Mesenchymal stem cell (in vitro differentiated cells and primary cell): ENCODE measurements at regions not wholly inside any gene's neighbourhood (a gene's known extent, or its start where the extent isn't known, plus 50 kb on each side); places are given as distances from the start of the nearest gene placed in this dataset.

Experiments used
- DNase-seq: peaks from one replicate; pipeline ENCODE4 v3.0.0-alpha.2; 2013
- H2AFZ ChIP-seq: one replicate; pipeline ENCODE4 v1.6.1; 2013; ENCODE audit warnings: low read depth, mild to moderate bottlenecking, control low read depth, inconsistent platforms, low read length, moderate library complexity
- H2AK5ac ChIP-seq: 2 replicates; pipeline ENCODE4 v1.6.1; 2013; ENCODE audit warnings: low read length, moderate library complexity, mild to moderate bottlenecking, inconsistent platforms; ENCODE audit not compliant: severe bottlenecking
- H2BK120ac ChIP-seq: one replicate; pipeline ENCODE4 v1.6.1; 2013; ENCODE audit warnings: low read depth, mild to moderate bottlenecking, inconsistent platforms, low read length, moderate library complexity
- H2BK12ac ChIP-seq, 2 experiments: one replicate each; pipeline ENCODE4 v1.6.1; 2013; ENCODE audit warnings: inconsistent platforms in 2 of 2, low read length in 2 of 2, mild to moderate bottlenecking in 2 of 2, moderate library complexity in 2 of 2, control low read depth in 1 of 2
- H2BK15ac ChIP-seq: one replicate; pipeline ENCODE4 v1.6.1; 2013; ENCODE audit warnings: mild to moderate bottlenecking, low read depth, inconsistent platforms; ENCODE audit not compliant: poor library complexity, severe bottlenecking
- H2BK5ac ChIP-seq: 2 replicates; pipeline ENCODE4 v1.6.1; 2013; ENCODE audit warnings: low read depth, mild to moderate bottlenecking, low read length, control low read depth, inconsistent platforms; ENCODE audit not compliant: poor library complexity, severe bottlenecking
- H3K14ac ChIP-seq, 2 experiments: one replicate each; pipeline ENCODE4 v1.6.1; 2013; ENCODE audit warnings: inconsistent platforms in 2 of 2, low read length in 2 of 2, control low read depth in 1 of 2, mild to moderate bottlenecking in 1 of 2, moderate library complexity in 1 of 2
- H3K18ac ChIP-seq, 2 experiments: one replicate each; pipeline ENCODE4 v1.6.1; 2013; ENCODE audit warnings: inconsistent platforms in 2 of 2, low read length in 2 of 2, control low read depth in 1 of 2, low read depth in 1 of 2, mild to moderate bottlenecking in 1 of 2
- H3K23ac ChIP-seq, 2 experiments: one replicate each; pipeline ENCODE4 v1.6.1; 2013; ENCODE audit warnings: inconsistent platforms in 2 of 2, low read length in 2 of 2, mild to moderate bottlenecking in 2 of 2, moderate library complexity in 2 of 2, control low read depth in 1 of 2
- H3K27ac ChIP-seq: 2 replicates; pipeline ENCODE4 v1.5.1; 2013; ENCODE audit warnings: mild to moderate bottlenecking, moderate library complexity, low read length, control low read depth, inconsistent platforms; ENCODE audit not compliant: poor library complexity, severe bottlenecking
- H3K27me3 ChIP-seq, 2 experiments: 2 replicates each; pipeline versions ENCODE4 v1.6.1 to v1.7.0; 2013; ENCODE audit warnings: low read length in 2 of 2, mild to moderate bottlenecking in 2 of 2, moderate library complexity in 2 of 2, control low read depth in 1 of 2, inconsistent platforms in 1 of 2; ENCODE audit not compliant: control insufficient read depth in 1 of 2, insufficient read depth in 1 of 2
- H3K36me3 ChIP-seq, 2 experiments: 2 replicates each; pipeline versions ENCODE4 v1.6.1 to v1.7.0; 2013; ENCODE audit warnings: low read length in 2 of 2, control low read depth in 1 of 2, inconsistent platforms in 1 of 2, low read depth in 1 of 2, mild to moderate bottlenecking in 1 of 2; ENCODE audit not compliant: insufficient read depth in 2 of 2, control insufficient read depth in 1 of 2
- H3K4ac ChIP-seq, 2 experiments: one replicate each; pipeline ENCODE4 v1.6.1; 2013; ENCODE audit warnings: inconsistent platforms in 2 of 2, low read length in 2 of 2, mild to moderate bottlenecking in 2 of 2, moderate library complexity in 2 of 2, control low read depth in 1 of 2, low read depth in 1 of 2
- H3K4me1 ChIP-seq: 2 replicates; pipeline ENCODE4 v1.6.1; 2013; ENCODE audit warnings: low read depth, low read length, control low read depth; ENCODE audit not compliant: control insufficient read depth, insufficient read depth
- H3K4me2 ChIP-seq: 2 replicates; pipeline ENCODE4 v1.6.1; 2013; ENCODE audit warnings: low read length, mild to moderate bottlenecking, inconsistent platforms; ENCODE audit not compliant: poor library complexity, severe bottlenecking
- H3K4me3 ChIP-seq, 2 experiments: 2 replicates each; pipeline versions ENCODE4 v1.5.1 to v1.7.0; 2013; ENCODE audit warnings: low read length in 2 of 2, mild to moderate bottlenecking in 2 of 2, control low read depth in 1 of 2, low read depth in 1 of 2; ENCODE audit not compliant: insufficient read depth in 1 of 2
- H3K79me1 ChIP-seq: replicated peaks from 2 replicates; pipeline ENCODE4 v1.6.1; 2013; ENCODE audit warnings: mild to moderate bottlenecking, control low read depth, low read length, inconsistent platforms; ENCODE audit not compliant: poor library complexity, severe bottlenecking
- H3K9ac ChIP-seq: 2 replicates; pipeline ENCODE4 v1.7.0; 2013; ENCODE audit warnings: mild to moderate bottlenecking, low read length, moderate library complexity
- H3K9me3 ChIP-seq: 2 replicates; pipeline ENCODE4 v1.7.0; 2013; ENCODE audit warnings: mild to moderate bottlenecking, low read length; ENCODE audit not compliant: control insufficient read depth
- H4K8ac ChIP-seq: one replicate; pipeline ENCODE4 v1.6.1; 2013; ENCODE audit warnings: inconsistent platforms, mild to moderate bottlenecking, low read length, moderate library complexity
- H4K91ac ChIP-seq: one replicate; pipeline ENCODE4 v1.6.1; 2013; ENCODE audit warnings: mild to moderate bottlenecking, low read length, inconsistent platforms
- WGBS: methylation state at CpG from one replicate; pipeline ENCODE4 v1.1.7; 2013; ENCODE audit warnings: mixed read lengths; 5-methylcytosine and 5-hydroxymethylcytosine counted together

- H2BK5ac ChIP-seq = no peak overlapping the region
- H3K36me3 ChIP-seq = no peaks in the 10 kb centered on the region
- DNase-seq = no peak
- H2BK120ac ChIP-seq = no peak overlapping the region
- H3K4me2 ChIP-seq = no peak overlapping the region
- H2BK15ac ChIP-seq = no peak overlapping the region
- no peak overlapping the region for H3K4ac ChIP-seq
- no peak overlapping the region for H2BK12ac ChIP-seq
- no peak overlapping the region for H3K27ac ChIP-seq
- H2AK5ac ChIP-seq = no peak overlapping the region
- H3K18ac ChIP-seq = no peak overlapping the region
- no peak overlapping the region for H2AFZ ChIP-seq
- no peak overlapping the region for H3K4me3 ChIP-seq
- no peak overlapping the region for H3K14ac ChIP-seq
- no peak overlapping the region for H4K8ac ChIP-seq
- no peaks in the 10 kb centered on the region for H3K79me1 ChIP-seq
- H3K4me1 ChIP-seq = no peaks in the 10 kb centered on the region
- H3K9ac ChIP-seq = no peak overlapping the region
- no peak overlapping the region for H3K23ac ChIP-seq
- H3K27me3 ChIP-seq = no peaks in the 10 kb centered on the region
- no peak overlapping the region for H4K91ac ChIP-seq
- peaks cover 23% of the 10 kb centered on the region for H3K9me3 ChIP-seq
Measured at GRCh38 chr2:51846796-51847195, 814.9 kb upstream of the NRXN1 start.

DNA sequence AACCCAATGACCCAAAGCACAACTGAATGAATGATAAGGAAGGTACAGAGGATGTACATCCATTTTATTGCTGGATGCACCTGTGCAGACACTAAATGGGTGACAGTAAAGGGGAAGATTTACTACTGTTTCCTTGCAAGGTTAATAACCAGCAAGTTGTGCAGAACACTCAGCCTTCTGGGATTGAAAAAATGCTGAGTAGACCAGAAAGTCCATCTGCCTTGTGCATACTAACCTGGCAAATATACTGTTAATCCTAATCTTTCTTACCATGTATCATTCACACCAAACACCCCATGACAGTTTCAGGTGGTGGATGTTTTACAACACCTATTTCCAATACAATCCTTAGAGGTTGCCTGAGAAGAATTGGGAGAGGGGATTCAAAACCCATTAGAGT lies 814.1 kb upstream of the NRXN1 start:
- no peak overlapping the region for H2BK15ac ChIP-seq
- no peak overlapping the region for H2AFZ ChIP-seq
- H3K27me3 ChIP-seq = no peaks in the 10 kb centered on the region

GRCh38 chr2:51844596-51844995 lies 812.7 kb upstream of the NRXN1 start:
- Histone ChIP-seq H3K14ac (no peak overlapping the region), H4K8ac (no peak overlapping the region), H2AK5ac (no peak overlapping the region), H3K4me3 (no peak overlapping the region), H3K79me1 (no peaks in the 10 kb centered on the region), H3K9ac (no peak overlapping the region), H3K18ac (no peak overlapping the region), H3K23ac (no peak overlapping the region), H2AFZ (no peak overlapping the region), H3K27me3 (no peaks in the 10 kb centered on the region), H3K27ac (no peak overlapping the region), H3K4me1 (no peaks in the 10 kb centered on the region), H3K4me2 (no peak overlapping the region), H3K9me3 (peaks cover 34% of the 10 kb centered on the region), H2BK120ac (no peak overlapping the region), H3K36me3 (no peaks in the 10 kb centered on the region), H3K4ac (no peak overlapping the region), H4K91ac (no peak overlapping the region), H2BK15ac (no peak overlapping the region), H2BK5ac (no peak overlapping the region), H2BK12ac (no peak overlapping the region)
- 80% methylated on average over 1 of the region's 3 CpGs for WGBS
- no peak for DNase-seq

More for the DNA sequence above, 814.1 kb upstream of the NRXN1 start:
- Histone ChIP-seq H3K79me1 (no peaks in the 10 kb centered on the region), H3K4ac (no peak overlapping the region), H2BK5ac (no peak overlapping the region), H2BK12ac (no peak overlapping the region), H3K9me3 (peaks cover 31% of the 10 kb centered on the region), H3K4me1 (no peaks in the 10 kb centered on the region), H4K8ac (no peak overlapping the region), H3K18ac (no peak overlapping the region), H3K14ac (no peak overlapping the region), H2AK5ac (no peak overlapping the region), H3K4me3 (no peak overlapping the region), H3K9ac (no peak overlapping the region), H3K27ac (no peak overlapping the region), H2BK120ac (no peak overlapping the region), H3K4me2 (no peak overlapping the region), H4K91ac (no peak overlapping the region), H3K23ac (no peak overlapping the region), H3K36me3 (no peaks in the 10 kb centered on the region)
- no peak for DNase-seq

DNA sequence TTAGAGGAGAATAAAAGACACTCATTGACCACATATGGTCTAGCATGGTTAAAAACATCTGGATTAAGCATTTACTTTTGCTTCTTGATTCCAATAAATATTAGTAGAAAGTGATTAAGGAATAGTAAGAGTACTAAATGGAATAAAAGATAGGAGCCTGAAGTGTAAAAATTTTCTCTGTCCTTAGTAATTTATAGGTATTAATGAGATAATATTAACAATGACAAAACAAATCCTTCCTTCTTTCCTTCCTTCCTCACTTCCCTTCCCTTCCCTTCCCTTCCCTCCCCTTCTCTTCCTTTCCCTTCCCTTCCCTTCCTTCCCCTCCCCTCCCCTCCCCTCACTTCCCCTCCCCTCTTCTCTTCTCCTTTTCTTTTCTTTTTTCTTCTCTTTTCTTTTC lies 797.5 kb upstream of the NRXN1 start:
- H3K9ac ChIP-seq = no peak overlapping the region
- H3K4me3 ChIP-seq = no peak overlapping the region
- no peak overlapping the region for H3K27ac ChIP-seq
- no peak overlapping the region for H4K8ac ChIP-seq
- H2BK12ac ChIP-seq = no peak overlapping the region
- no peak overlapping the region for H2AFZ ChIP-seq
- no peak overlapping the region for H4K91ac ChIP-seq
- DNase-seq = no peak
- H3K9me3 ChIP-seq = no peaks in the 10 kb centered on the region
- H2BK5ac ChIP-seq = no peak overlapping the region
- no peak overlapping the region for H2BK120ac ChIP-seq
- no peak overlapping the region for H3K14ac ChIP-seq
- H3K4me2 ChIP-seq = no peak overlapping the region
- no peak overlapping the region for H3K4ac ChIP-seq
- no peaks in the 10 kb centered on the region for H3K79me1 ChIP-seq
- no peak overlapping the region for H2BK15ac ChIP-seq
- H3K4me1 ChIP-seq = no peaks in the 10 kb centered on the region
- H2AK5ac ChIP-seq = no peak overlapping the region
- no peak overlapping the region for H3K23ac ChIP-seq
- no peaks in the 10 kb centered on the region for H3K27me3 ChIP-seq
- no peak overlapping the region for H3K18ac ChIP-seq
- H3K36me3 ChIP-seq = no peaks in the 10 kb centered on the region
